HUES64 (cell line): ENCODE measurements at regions not wholly inside any gene's neighbourhood (a gene's known extent, or its start where the extent isn't known, plus 50 kb on each side); places are given as distances from the start of the nearest gene placed in this dataset.

Experiments
- H3K27ac ChIP-seq: 2 replicates; pipeline ENCODE4 v1.7.0; 2013; ENCODE audit warnings: low read depth, low read length, inconsistent platforms
- H3K27me3 ChIP-seq: 2 replicates; pipeline ENCODE4 v1.6.1; 2013; ENCODE audit warnings: mild to moderate bottlenecking, low read length; ENCODE audit not compliant: insufficient read depth
- H3K36me3 ChIP-seq: 2 replicates; pipeline ENCODE4 v1.6.1; 2013; ENCODE audit warnings: mild to moderate bottlenecking, low read length; ENCODE audit not compliant: insufficient read depth
- H3K4me1 ChIP-seq: 2 replicates; pipeline ENCODE4 v1.6.1; 2013; ENCODE audit warnings: mild to moderate bottlenecking, low read length, moderate library complexity; ENCODE audit not compliant: insufficient read depth
- H3K4me3 ChIP-seq: 2 replicates; pipeline ENCODE4 v1.5.1; 2013; ENCODE audit warnings: mild to moderate bottlenecking, low read length, moderate library complexity
- H3K9ac ChIP-seq: 2 replicates; pipeline ENCODE4 v1.6.1; 2013; ENCODE audit warnings: mild to moderate bottlenecking, low read depth, low read length
- H3K9me3 ChIP-seq: 2 replicates; pipeline ENCODE4 v1.6.1; 2013; ENCODE audit warnings: low read depth, low read length; ENCODE audit not compliant: insufficient read depth
- WGBS: fragments of 150-250, 120-280 bp; methylation state at CpG from one replicate; pipeline ENCODE4 v1.1.7; 2013; ENCODE audit warnings: missing lambda C conversion rate; 5-methylcytosine and 5-hydroxymethylcytosine counted together

DNA sequence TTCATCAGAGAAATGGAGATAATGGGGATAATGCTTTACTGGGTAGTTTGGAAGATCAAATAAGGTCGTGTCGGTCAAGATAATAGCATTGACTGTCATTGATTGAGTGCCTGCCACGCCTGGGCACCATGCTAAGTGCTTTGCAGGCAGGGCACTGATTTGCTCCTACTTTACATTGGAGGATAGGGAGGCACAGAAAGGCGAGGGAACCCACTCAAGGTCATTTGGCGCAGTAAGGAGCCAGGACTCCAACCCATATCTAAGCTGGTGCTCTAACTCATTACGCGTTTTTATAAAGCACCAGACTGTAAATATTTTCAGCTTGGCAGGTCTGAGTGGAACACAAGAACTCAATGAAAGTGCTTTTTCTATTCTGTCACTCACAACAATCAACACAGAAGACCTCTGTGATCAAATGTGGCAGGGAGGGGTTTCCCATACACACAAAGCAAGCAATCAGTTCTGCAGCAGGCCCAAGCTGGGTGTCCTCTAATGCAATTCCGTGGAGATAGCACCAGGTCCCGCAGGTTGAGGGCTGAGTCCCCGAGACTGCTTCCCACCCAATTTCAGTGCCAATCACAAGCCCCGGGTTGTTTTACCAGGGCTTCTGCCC, 373.6 kb downstream of the CDH26 start:
- Histone ChIP-seq H3K9ac (no peak overlapping the region), H3K4me3 (no peak overlapping the region), H3K9me3 (no peaks in the 10 kb centered on the region), H3K4me1 (no peaks in the 10 kb centered on the region), H3K27me3 (no peaks in the 10 kb centered on the region), H3K36me3 (no peaks in the 10 kb centered on the region), H3K27ac (no peak overlapping the region)
- 94% methylated on average over 11 of the region's 11 CpGs for WGBS

DNA sequence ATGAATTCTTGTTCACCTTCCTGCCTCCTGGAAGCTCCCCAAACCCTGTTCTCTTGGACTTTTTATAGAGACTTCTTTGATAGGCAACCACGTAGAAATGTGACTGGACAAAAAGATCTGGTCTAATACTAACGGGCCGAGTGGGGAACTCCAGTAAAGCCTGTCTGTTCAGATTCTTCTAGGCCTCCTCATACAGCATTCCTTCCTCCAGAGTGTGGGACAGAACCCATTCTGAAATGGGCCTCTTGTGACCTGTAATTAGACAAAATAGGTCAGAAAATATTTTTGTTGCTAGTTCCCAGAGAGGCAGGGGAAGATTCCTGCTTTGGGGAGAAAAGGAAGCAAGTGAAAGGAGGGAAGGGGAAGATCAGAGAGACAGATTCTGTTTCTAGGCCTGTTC, 374.3 kb downstream of the CDH26 start:
- Histone ChIP-seq H3K27me3 (no peaks in the 10 kb centered on the region), H3K4me3 (no peak overlapping the region), H3K4me1 (no peaks in the 10 kb centered on the region), H3K27ac (no peak overlapping the region), H3K9me3 (no peaks in the 10 kb centered on the region), H3K9ac (no peak overlapping the region), H3K36me3 (no peaks in the 10 kb centered on the region)
- 95% methylated on average over 3 of the region's 3 CpGs for WGBS

DNA sequence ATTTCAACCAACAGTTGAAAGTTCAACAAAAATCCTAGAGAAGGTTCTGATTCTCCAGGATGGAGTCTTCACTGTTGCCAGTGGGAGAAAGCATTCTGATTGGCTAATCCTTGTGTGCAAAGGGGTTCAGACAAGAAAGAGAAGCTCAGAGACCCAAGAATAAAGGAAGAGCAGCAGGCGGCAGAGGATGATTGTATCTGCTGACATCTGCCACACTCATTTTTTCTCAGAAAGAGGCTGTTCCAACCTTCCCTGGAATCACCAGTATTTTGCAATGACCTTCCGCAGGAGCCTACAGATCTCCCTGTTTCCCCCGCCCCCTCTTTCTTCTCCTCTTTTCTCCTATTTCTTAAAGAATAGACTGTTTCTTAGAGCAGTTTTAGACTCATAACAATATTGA, 376.7 kb downstream of the CDH26 start:
- no peaks in the 10 kb centered on the region for H3K36me3 ChIP-seq
- H3K9ac ChIP-seq = no peak overlapping the region
- 97% methylated on average over 2 of the region's 3 CpGs for WGBS
- no peaks in the 10 kb centered on the region for H3K4me1 ChIP-seq
- H3K27ac ChIP-seq = no peak overlapping the region
- no peaks in the 10 kb centered on the region for H3K27me3 ChIP-seq
- H3K4me3 ChIP-seq = no peak overlapping the region
- H3K9me3 ChIP-seq = no peaks in the 10 kb centered on the region

DNA sequence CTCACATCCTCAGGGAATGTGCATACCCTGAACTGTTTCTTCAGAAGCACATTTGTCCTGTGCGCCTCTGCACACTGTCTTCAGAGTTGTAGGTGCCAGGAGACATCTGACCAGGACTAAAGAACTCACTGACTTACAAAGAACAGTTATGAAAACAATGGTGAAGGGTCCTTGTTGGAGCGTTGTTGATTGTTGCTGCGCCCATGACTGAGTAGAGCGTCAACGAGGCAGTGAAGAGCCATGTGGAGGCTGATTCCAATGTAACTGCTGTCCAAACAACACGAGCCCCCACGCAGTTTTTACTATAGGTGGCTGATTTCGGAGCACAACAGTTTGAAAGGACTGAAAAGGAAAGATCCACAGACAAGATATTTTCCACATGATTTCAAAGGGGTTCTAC, 380.3 kb downstream of the CDH26 start:
- Histone ChIP-seq H3K27me3 (no peaks in the 10 kb centered on the region), H3K9ac (no peak overlapping the region), H3K4me1 (no peaks in the 10 kb centered on the region), H3K4me3 (no peak overlapping the region), H3K36me3 (no peaks in the 10 kb centered on the region), H3K27ac (no peak overlapping the region), H3K9me3 (no peaks in the 10 kb centered on the region)
- 95% methylated on average over 8 of the region's 8 CpGs for WGBS

DNA sequence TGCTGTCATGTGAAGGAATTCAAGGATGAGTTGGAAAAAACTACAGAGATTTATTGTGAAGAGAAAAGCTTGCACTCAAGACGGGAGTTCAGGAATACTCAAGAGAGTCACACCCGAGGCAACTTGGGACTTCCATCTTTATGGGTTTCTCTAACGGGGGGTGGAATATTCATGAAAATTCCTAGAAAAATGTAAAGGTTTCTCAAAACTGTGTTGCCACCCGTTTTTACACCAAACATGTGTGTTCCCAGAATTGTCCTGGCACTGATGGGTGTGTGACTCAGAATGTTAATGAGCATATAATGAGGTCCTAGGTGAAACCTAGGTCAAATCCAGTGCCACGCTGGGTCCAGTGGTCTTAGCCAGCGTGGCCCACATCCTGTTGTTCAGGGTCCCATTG, 381.5 kb downstream of the CDH26 start:
- Histone ChIP-seq H3K9me3 (no peaks in the 10 kb centered on the region), H3K36me3 (no peaks in the 10 kb centered on the region), H3K27ac (no peak overlapping the region), H3K9ac (no peak overlapping the region), H3K4me3 (no peak overlapping the region), H3K4me1 (no peaks in the 10 kb centered on the region), H3K27me3 (no peaks in the 10 kb centered on the region)
- 96% methylated on average over 6 of the region's 6 CpGs for WGBS

DNA sequence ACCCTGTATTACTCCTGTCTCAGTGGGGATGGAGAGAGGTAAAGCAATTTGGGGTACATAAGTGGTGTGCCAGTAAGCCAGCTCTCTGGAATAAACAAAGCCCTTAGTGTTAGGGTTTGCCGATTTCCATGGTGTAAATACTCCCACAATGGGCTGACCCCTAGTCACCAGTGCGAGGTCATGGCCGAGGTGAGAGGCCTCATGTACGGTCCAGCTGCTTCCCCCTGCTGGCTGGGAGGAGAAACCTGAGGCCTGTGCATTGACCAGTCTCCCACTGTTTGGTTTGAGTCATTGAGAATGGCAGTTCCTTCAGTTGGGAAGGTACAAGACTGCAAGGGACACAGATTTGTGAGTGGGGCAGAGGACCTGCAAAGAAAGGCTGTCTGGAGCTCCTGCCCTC, 382.0 kb downstream of the CDH26 start:
- Histone ChIP-seq H3K9me3 (no peaks in the 10 kb centered on the region), H3K27me3 (no peaks in the 10 kb centered on the region), H3K4me3 (no peak overlapping the region), H3K9ac (no peak overlapping the region), H3K36me3 (no peaks in the 10 kb centered on the region), H3K27ac (no peak overlapping the region), H3K4me1 (no peaks in the 10 kb centered on the region)
- 94% methylated on average over 4 of the region's 4 CpGs for WGBS

DNA sequence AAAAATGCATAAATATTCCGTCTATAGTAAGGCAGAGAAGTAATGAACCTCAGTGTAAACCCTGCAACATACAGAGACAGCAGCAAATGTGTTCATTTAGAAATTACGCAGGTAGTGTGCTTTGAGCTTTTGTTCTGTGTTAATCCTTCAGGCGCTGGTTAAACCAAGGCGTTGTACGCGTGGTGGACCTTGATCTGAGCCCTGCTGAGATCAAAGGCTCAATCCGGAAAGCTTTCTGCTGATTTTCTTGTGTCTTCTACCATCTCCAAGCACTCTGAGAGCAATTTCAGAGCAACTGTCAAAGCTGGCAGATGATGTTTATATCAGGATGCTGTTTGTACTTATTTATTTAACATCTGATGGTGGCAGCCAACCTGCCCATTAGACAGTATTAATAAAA, 382.8 kb downstream of the CDH26 start:
- Histone ChIP-seq H3K4me1 (no peaks in the 10 kb centered on the region), H3K36me3 (no peaks in the 10 kb centered on the region), H3K27me3 (no peaks in the 10 kb centered on the region), H3K27ac (no peak overlapping the region), H3K4me3 (no peak overlapping the region), H3K9me3 (no peaks in the 10 kb centered on the region), H3K9ac (no peak overlapping the region)
- WGBS = 91% methylated on average over 7 of the region's 7 CpGs

DNA sequence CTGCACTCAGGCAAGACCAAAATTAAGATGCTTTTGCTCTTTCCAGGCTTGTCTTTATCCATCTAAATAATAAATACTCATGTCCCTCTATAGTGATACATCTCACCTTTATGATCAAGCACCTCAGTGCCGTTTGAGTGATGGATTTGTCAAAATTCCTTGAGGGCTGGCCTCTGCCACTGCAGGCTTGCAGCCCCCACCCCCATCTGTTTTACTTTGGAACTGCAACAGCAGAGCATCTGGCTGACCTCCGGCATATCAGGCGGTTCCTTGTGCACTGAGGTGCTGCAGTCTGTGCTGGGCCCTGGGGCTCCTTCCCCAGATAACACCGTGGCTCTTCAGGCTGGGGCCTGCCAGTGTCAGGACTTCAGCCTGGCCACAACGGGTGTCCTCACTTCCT, 386.9 kb downstream of the CDH26 start:
- 78% methylated on average over 5 of the region's 5 CpGs for WGBS
- Histone ChIP-seq H3K27me3 (no peaks in the 10 kb centered on the region), H3K27ac (no peak overlapping the region), H3K9me3 (no peaks in the 10 kb centered on the region), H3K36me3 (no peaks in the 10 kb centered on the region), H3K4me3 (no peak overlapping the region), H3K9ac (no peak overlapping the region), H3K4me1 (no peaks in the 10 kb centered on the region)

DNA sequence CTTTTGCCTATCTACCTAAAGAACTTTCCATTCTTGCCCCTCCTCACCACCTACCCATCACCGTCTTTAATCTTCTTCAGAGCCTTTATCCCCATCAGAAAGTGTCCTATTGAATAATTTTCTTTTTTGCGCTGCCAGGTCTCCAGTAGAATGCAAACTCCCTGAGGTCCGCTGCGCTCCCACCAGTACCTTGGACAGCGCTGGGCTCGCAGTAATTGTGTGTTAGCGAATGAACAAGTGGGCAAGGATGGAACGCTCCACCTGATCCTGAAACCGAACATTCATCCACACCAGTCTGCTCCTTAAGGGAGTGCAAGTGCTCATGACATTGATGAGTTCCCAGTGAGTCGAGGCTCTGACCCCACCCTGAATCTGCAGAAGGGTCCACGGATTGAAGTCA, 391.2 kb downstream of the CDH26 start:
- H3K9ac ChIP-seq = no peak overlapping the region
- H3K4me1 ChIP-seq = no peaks in the 10 kb centered on the region
- 91% methylated on average over 10 of the region's 11 CpGs for WGBS
- no peaks in the 10 kb centered on the region for H3K36me3 ChIP-seq
- no peaks in the 10 kb centered on the region for H3K27me3 ChIP-seq
- no peaks in the 10 kb centered on the region for H3K9me3 ChIP-seq
- no peak overlapping the region for H3K27ac ChIP-seq
- H3K4me3 ChIP-seq = no peak overlapping the region

DNA sequence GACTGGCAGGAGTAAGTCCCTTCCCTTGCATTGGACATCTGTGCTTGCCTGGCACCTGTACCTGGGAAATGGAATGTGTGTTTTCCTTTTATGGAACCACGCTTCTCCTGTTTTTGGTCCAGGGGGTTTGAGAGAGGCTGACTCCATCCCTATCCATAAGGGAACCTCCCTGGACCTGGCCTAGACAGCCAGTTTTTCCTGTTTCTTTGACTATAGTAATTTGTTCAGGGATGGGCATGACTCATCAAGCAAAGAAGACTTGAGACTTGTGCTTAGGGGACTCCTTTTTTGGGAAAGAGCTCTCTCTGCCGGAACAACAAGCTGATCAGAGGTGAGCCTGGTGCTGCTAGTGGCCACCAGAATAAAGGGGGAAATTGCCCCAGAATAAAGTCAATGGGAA, 393.8 kb downstream of the CDH26 start:
- H3K4me3 ChIP-seq = no peak overlapping the region
- no peaks in the 10 kb centered on the region for H3K27me3 ChIP-seq
- H3K27ac ChIP-seq = no peak overlapping the region
- no peaks in the 10 kb centered on the region for H3K4me1 ChIP-seq
- no peak overlapping the region for H3K9ac ChIP-seq
- H3K9me3 ChIP-seq = no peaks in the 10 kb centered on the region
- 88% methylated on average over 1 of the region's 2 CpGs for WGBS
- no peaks in the 10 kb centered on the region for H3K36me3 ChIP-seq

DNA sequence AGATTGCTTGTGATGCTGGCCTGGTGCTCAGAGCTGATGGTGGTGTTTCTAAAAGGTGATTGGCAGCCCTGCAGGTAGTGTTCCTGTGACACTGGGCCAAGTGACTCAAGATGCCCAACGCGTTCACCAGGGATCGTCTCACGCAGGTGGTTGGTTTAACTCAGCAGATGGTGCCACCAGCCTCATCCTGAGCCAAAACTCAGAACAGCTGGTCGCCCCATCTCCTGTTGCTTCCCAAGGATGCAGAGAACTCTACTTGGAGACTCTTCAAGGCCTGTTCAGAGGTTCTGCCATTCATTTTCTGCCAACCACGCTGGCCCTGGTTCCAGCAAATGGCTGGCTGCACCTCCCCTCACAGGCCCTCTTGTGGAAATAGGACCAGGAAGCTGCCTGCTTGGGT, 394.4 kb downstream of the CDH26 start:
- Histone ChIP-seq H3K27me3 (no peaks in the 10 kb centered on the region), H3K9me3 (no peaks in the 10 kb centered on the region), H3K4me1 (no peaks in the 10 kb centered on the region), H3K36me3 (no peaks in the 10 kb centered on the region), H3K9ac (no peak overlapping the region), H3K4me3 (no peak overlapping the region), H3K27ac (no peak overlapping the region)
- WGBS = 95% methylated on average over 6 of the region's 6 CpGs

DNA sequence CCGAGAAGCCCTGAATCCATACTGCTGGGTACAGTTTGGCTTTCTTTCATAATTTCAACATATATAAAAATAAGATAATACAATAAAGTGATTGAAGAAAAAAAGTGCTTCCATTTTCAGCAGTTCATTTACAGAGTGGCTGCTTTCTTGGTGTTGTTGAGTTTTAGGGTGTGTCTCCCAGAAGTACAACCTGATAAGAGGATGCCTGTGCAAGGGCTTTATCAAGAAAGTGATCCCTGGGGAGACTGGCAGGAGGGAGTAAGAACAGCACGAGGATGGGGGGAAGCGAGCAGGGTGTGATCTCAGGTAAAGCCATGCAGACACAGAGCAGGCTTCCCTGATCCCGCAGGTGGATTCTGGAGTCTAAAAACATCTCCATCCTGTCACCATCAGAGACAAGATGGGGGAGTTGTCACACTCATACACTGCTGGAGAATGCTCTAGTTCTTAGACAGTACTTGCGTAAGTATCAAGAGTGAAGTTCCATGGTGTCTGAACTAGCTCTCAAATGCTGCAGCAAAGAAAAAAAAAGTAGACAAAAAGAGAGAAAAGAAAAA, 395.9 kb downstream of the CDH26 start:
- Histone ChIP-seq H3K27ac (no peak overlapping the region), H3K4me3 (no peak overlapping the region), H3K27me3 (no peaks in the 10 kb centered on the region), H3K9ac (no peak overlapping the region), H3K9me3 (no peaks in the 10 kb centered on the region), H3K36me3 (no peaks in the 10 kb centered on the region), H3K4me1 (no peaks in the 10 kb centered on the region)
- 97% methylated on average over 5 of the region's 5 CpGs for WGBS
